T-helper 9 cell (primary cell): ENCODE measurements at regions not wholly inside any gene's neighbourhood (a gene's known extent, or its start where the extent isn't known, plus 50 kb on each side); places are given as distances from the start of the nearest gene placed in this dataset.
"Not testable (repeated sequence)": the region's sequence is repeated elsewhere in the genome, so short reads cannot be mapped to it uniquely, and the experiment has no call there.

Source experiments
- DNase-seq: peaks from one replicate; pipeline ENCODE4 v3.0.0-alpha.2; 2020

DNA sequence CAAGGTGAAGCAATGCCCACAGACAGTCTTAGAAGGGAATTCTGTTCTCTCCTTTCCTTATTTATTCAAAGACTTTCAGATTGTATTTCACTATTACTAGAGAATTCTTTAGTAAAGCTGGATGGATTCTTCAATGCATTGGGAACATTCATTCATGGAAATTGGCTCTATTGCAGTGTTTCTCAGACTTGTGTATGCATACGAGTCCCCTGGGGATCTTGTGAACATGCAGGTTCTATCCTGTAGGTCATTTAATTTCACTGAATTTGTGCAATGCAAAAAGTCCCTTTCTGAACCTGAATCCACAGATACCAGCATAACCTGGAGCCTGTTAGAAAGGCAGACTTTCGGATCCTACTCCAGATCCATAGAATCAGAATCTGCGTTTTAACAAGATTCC lies 160.9 kb upstream of the AHI1 start:
- DNase-seq, result no peak

DNA sequence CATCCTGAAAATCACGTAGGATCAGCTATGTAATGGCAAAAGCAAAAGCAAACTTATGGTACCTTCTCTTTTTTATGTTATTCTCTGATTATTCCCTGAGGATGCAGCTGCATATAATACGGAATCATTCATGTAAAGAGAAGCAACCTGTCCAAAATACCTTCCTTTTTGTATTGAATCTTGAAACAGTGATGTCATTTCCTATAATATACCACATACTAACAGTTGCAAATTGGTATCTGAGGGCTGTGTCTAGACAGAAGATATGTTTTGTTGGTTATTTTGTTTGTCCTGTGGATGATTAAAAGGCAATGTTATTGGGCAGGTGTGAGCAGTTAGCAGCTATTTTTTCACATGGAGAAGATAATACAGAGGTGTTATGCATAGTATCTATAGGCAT lies 161.4 kb upstream of the AHI1 start:
- DNase-seq, result no peak

DNA sequence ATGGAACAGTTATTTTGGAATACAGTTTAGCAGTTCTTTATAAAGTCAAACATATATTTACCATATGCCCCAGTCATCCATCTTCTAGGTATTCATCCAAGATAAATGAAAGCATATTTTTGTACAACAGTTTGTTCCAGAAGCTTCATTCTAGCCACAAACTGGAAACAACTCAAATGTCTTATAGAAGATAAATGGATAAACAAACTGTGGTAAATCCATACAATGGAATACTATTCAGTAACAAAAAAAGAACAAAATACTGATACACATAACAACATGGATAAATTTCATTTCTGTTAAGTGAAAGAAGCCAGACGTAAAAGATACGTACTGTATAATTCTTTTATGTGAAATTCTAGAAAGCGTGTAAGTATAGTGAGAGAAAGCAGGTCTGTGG lies 167.0 kb upstream of the AHI1 start:
- no peak for DNase-seq

DNA sequence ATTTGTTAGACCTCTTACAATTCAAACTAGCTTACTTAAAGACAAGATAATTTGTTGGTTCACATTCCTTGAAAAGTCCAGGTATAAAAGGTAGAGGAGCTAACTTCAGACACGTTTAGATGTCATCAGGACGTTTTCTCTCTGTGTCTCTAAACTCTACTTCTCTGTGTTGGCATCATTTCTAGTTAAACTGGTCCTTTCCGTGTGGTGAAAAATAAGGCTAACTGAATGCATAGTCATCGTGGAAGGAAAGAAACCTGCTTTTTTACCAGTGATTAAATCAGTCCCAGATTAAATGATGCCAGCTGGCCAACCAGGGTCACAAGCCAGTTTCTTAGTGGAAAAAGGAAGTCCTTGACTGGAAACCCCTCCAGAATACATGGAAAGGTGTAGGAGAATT lies 168.4 kb upstream of the AHI1 start:
- DNase-seq, result no peak

DNA sequence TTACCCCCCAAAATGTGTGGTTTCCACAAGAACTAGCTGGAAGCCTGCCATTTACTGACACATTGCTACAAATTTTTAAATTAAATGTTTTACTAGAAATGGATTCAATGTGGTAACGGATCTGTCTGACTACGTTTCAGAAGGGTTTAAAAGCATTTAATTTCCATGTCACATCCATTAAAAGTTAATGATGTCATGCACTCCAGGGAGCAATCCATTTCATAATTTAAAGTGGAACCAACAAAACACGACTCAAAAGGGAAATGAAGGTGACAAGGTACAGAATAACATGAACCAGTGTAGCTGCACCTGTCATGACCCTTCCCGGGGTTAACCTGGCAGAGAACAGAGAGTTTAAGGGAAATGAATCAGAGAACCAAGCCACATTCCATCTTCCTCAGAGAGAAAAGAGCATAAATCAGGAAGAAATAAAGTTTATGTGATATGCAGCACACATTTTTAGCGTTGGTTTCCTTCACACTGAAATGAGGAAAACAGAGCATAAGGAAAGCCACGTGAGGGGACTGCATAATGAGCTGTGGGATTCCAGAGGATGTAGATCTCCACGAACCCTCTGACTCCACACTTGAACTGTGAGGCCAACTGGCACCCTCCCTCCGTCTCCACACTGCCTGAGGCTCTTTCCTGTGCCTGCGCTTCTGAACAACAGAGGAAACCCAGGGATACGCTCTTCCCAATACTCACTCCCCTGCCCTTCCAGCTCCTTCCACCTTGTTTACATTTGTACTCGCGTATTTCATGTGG lies 170.3 kb upstream of the AHI1 start:
- no peak for DNase-seq

DNA sequence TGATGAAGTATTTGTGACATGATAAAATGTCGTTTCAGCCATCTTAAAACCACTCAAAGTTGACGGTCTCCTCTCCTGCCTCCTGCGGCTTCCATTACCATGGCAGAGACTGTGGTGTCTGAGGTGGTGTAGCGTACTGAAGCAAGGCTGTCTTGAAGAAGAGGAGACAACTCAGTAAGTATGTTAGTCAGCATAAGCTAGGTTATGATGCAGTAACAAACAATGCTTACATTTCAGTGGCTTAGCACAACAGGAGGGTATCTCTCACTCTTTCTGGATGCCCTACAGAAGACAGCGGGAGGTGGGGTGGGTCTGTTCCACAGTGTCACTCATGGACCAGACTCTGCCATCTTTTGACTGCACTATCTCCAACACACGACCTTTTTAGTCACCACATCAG lies 174.7 kb upstream of the AHI1 start:
- DNase-seq, result no peak

DNA sequence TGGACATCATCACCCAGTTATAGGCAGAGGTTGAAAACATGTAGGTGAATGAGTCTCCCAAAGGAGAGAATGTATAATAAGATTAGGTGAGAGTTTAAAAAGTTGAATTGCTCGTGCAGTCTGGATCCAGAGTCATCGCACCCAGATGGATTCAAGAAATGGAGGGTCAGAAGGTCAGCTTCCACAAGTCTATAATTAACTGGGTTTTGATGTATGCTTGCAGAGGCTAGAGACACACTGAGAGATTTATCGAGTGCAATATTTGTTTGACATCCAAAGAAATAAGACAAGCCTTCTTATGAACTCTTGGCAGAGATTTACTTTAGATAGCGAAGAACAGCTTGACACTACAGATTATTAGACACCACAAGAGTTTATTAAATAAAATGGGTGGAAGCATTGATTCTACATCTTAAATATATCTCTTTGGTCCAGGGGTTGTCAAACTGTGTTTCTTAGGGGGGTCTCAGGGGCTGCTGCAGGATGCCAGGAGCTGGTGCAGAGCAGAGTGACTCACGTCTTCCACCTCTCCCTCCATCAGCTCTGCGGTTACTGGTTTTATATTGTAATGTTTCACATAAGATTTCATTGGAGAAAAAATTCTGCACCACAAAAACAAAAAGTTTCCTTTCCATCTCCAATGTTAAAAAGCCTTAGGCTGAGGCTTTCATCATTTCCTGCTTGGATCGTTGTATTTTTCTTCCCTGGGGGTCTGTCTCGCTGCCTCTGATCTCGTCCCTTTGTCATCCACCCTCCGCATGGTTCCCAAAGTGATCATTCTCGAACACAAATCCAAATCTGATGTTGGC lies 176.2 kb upstream of the AHI1 start:
- no peak for DNase-seq

DNA sequence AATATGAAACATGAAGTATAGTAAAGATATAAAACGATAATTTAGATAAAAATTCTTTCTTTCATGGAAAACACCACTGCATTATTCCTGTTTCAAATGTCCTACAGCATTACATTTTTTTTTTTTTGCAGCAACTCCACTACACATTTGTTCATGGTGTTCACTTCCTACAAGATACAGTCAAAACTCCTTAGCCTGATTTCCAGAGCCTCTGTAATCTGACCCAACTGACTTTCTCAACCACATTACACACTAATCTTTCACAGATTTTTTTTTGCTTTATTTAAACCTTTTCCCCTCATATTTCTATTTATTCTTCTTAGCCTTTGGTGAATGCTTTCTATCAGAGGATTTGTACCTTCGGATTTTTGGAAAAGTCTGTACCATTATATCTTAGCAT lies 176.5 kb upstream of the PDE7B start:
- no peak for DNase-seq

DNA sequence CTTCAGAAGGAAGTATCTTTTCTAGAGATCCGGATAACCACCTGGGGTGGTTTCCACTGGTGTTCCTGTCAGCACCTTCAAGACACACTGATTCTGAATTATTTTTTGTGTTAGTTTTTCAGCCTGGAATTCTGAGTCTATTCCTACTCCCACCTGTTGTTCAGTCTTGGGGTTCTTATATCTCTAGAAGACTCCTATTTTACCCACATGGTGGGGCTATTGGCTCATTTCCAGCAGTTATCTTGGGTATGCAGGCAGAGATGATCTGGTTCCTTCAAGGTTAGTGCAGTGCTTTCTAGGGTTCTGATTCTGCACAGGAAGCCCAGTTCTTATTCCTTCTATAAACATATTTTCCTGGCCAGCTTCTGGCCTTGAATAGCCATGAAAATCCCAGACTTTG lies 175.6 kb upstream of the PDE7B start:
- DNase-seq, result peak; percentile 6

DNA sequence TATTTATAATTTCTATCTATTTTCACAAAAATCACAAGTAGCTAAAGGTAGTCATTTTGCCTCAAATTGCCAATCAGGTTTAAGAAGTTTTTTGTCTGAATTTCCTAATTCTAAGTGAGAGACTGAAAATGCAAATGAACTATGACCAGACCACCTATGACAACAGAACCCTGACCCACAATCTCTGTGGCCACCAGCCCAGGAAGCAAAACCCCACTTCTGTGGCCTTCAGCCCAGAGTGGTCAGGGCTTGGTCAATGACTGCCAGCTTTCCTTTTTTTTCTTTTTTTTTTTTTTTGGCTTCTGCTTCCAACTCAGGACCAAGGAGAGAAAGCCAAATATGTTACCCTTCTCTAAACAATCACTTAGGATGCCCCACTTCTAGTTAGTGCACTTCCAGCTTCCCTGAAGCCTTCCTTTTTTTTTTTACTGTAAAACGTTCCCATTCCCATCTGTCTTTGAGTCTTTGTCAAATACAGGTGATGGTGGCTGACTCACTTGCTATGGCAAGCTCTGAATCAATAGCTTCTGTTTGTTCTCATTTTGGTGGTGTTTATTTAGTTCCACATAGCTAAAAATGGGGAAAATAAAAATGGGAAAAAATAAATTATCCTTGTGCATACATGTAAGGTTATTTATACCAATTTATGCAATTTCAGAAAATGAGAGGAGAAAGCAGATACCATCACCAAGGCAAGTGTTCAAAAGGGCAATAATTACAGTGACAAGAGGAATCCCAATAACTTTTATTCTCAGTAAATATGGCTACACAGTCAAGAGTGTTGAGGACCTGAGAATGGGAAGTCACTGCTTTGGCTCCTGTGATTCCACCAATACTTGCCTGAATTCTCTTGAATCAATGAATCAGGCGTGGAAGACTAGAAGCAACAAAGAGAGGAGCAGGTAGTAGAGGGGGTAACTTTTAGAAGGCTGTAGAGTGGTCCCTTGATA lies 170.3 kb upstream of the PDE7B start:
- no peak for DNase-seq

DNA sequence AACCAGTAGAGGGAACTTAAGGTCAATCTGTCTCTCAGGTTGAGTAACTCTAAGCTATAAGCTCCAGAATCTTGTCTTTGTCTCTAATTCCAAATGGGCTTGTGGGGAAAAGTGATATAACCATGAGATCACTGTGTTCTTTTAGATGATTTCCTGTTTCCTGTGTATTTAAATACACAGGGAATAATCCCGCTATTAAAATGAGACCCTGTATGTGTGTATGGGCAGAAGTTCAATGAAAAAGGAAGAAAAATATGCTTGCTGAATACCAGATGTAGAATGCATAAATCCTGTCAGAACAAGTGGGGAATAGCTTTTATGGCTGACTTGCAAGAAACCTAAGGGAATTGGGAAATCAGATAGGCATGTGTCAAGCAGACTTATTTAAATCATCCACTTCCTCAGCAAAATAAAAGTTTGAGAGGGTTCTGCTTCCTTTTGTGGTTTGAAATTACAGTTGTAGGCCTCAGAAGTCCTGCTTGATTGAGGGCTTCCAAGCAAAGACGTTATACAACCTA lies 164.7 kb upstream of the PDE7B start:
- no peak for DNase-seq

DNA sequence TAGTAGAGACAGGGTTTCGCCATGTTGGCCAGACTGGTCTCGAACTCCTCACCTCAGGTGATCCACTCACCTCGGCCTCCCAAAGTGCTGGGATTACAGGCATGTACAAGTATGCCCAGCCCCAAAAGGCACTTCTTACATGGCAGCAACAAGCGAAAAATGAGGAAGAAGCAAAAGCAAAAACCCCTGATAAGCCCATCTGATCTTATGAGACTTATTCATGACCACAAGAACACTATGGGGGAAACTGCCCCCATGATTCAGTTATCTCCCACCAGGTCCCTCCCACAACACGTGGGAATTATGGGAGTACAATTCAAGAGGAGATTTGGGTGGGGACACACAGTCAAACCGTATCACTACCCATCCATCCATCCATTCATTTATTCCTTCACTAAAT lies 163.0 kb upstream of the PDE7B start:
- not testable (repeated sequence) for DNase-seq

DNA sequence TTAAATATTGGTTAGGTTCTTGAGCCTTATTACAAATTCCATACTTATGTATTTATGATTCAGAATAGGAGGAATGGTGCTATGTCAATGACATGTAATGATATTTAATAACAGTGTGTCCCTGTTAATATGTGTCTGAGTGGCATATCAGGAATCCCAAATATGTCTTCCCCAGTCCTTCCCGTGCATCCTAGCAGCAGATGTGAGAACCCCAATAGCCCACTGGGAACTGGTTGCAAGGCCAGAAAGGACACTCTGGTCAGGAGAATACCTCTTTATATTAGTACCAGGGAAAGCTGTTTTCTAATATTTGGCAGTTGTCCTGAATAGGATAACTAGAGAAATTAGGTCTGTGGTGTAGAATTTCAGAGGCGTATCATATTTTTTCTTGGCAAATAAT lies 159.1 kb upstream of the PDE7B start:
- no peak for DNase-seq

DNA sequence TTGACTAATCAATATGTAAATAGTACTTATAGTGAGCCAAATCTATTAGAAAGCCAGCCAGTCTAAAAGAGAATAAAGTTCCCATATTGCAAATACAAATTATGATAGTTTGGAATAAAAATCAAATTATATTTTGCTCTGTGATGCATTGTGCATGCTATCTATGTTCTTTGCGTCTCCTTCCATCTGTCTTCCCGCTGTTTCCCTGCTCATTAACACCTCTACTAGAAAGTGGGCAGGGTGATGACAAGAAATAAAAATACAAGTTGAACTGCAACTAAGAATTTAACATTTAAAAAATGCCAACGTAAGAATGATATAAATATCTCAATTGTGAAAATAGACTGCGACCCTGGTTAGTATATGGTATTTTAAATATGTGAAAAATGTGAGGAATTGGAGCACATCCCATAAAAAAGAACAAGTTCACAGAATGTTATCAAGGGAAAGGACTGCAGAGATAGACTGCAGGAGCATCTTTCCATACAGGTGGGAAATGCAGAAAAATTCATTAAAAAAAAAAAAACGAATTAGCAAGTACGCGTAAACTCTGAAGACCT lies 157.6 kb upstream of the PDE7B start:
- DNase-seq, result no peak

DNA sequence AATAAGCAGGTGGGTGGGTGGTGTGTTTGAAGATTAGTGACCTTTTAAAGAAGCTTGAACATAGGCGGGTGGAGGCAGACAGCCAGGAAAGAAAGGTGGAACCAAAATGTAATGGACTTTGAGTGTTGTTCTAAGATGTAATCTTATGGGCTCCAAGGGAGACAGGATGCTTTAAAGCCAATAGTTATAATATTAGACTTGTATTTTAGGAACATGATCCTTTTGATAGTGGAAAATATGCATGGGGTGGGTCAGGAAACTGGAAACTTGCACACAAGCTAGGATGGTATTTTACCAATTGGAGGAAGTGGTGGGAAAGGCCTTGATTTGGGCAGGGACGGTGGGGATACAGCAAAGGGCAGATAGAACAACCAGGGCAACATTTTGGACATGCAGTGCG lies 151.8 kb upstream of the PDE7B start:
- DNase-seq, result no peak

DNA sequence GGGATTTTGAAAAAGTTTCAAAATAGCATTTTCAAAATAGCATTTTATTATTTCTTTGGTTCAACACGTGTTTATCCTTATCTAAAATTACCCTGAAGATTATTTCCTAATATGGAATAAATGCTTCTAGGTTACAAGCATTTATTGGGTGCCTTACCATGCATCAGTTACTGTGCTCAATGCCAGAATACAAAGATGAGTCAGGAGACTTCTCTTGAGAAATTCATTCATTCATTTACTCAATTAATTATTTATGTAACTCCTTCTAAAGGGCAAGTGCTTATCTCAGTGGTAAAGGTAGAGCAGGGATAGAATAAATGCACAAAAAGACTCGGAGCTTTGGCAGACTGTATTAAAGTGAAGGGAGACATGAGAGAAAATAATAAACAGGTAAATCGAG lies 150.1 kb upstream of the PDE7B start:
- no peak for DNase-seq

DNA sequence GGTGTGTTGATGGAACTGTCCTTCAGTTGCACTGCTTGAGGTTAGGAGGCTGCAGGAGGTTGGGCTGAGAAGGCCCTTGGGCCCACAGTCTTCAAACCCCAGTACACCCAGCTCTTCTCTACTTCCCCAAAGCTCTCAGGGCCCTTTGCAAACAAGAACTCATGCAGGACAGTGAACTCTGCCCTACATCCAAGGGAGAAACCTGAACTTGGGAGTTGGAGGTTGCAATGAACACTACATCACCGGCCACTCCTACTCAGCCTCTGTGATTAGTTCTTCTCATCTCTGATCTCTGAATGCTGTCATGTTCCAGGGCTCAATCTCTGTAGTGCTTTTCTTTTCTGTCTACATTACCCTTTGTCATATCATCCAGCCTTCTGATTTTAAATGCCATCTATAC lies 148.5 kb upstream of the PDE7B start:
- DNase-seq, result no peak

DNA sequence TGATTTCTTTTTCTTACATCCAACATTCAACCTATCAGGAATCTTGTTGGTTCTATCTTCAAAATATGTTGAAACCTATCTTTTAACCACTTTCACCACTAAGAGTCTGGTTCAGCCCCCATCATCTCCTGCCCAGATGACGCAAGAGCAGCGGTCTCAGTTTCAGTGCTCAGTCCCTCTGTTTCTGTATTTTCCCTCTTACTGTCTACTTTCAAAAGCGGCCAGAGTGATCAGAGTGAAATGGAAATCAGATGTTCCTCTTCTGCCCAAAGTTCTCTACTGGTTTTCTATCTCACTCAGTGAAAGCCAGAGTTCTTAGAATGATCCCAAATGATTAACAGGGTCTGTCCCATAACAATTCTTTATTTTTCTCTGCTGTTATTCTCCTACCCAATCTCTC lies 147.9 kb upstream of the PDE7B start:
- DNase-seq, result no peak

DNA sequence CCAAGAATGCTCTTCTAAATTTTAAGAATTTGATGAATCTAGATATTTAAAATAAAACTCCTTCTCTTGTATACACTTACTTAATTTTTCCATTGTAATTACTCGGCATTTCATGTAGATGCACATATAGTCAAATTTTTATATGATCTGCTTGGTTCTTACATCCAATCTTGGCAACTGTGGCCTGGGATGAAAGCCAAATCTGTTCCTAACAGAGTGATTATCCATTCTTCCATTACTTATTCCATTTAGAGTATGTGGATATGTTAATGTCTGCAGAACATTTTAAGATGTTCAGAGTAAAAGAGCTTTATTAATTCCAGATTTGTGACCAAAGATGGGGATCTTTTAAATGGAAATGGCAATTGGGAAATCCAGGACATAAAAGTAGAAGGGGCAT lies 144.1 kb upstream of the PDE7B start:
- no peak for DNase-seq

DNA sequence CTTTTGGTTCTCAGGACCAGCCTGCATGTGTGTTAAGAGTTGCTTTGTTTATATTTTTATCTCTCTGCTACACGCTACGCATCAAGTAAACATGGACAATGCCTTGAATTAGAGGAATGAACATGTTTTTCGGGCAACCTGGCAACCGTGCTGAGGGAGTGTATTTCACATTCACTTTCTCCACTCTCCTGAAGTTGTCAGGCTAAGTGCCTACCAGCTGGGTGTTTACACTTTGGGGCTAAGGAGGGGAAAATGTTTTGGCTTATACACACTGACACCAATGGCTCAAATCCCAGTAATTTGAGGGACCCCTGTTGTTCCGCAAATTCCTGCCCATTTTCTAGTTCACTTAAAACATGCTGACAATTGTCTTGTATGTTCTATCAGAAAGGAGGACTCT lies 141.5 kb upstream of the PDE7B start:
- DNase-seq, result no peak

DNA sequence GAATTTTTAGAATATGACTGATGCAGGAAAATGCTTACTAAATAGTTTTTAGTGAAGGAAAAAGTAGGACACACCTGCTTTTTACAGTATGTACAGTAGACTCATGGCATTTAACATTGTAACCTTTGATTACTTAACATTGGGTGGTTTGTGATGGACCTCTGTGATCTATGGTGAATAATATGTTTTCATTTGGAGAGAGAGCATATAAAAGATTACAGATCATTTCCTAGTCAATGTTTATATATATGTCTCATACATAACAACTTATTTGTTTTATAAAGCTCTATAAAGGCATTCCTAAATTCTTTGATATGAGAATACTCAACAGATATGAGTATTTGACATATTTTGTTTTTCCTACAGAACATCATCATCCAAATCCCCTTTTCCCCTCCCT lies 129.3 kb upstream of the PDE7B start:
- no peak for DNase-seq

DNA sequence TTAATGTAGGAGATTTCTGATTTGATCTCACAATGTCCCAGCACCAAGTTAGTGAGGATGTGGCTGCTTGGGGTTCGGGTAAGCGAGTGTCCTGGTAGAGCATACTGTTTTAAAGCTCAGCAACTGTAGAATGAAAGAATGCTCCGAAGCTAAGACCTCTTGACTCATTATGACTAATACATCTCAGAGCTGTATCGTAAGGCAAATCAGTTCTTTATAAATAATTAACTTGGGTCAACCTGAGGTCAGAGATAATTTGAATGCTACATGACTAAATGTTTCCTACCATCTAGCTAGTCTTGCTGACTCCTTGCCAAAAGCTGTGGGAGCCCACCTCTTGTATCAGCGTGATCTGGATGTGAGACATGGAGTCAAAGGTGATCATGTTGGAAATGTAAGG lies 128.8 kb upstream of the PDE7B start:
- DNase-seq, result no peak

DNA sequence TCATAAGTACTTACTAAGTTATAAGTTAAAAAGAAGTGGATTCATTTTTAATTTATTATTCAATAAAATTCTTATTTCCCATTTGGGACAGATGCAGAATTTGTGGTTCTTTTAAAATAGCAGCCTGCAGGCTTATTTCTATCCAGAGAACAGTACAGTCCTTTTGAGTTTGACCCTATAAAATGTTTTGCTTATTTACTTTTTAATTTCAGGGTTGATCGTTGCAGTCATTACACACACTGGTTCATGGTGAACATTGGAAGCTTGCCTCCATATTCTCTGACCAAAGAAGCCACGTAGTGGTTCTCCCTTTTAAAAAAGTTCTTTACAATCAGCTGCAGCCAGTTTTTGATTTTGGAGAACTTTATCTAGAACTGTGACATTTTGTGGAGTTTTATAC lies 122.9 kb upstream of the PDE7B start:
- no peak for DNase-seq
